Gastrocnemius medialis (tissue), 4 donors: ENCODE measurements at regions not wholly inside any gene's neighbourhood (a gene's known extent, or its start where the extent isn't known, plus 50 kb on each side); places are given as distances from the start of the nearest gene placed in this dataset.
A peak's percentile ranks its signal among the peaks of the same experiment; 100 is the strongest.

Experiments used
- ATAC-seq, 2 donors: fragments of 150-250 bp; one replicate each; pipeline ENCODE4 v1.9.1; 2016
- DNase-seq, 2 donors: peaks; one replicate each; pipeline ENCODE4 v3.0.0-alpha.2; 2019
- H3K27ac ChIP-seq, 4 donors: fragments of 200-600 bp; sonication (generic); 1 replicate in 1 of 4; 2 replicates in 3 of 4; pipeline ENCODE4 v1.5.1; 2016 to 2018; ENCODE audit warnings: mild to moderate bottlenecking in 2 of 4, moderate library complexity in 1 of 4
- H3K27me3 ChIP-seq, 3 donors: fragments of 200-600 bp; sonication (generic) in 2 of 3; 1 replicate in 1 of 3; 2 replicates in 2 of 3; pipeline versions ENCODE4 v1.5.1 to v1.6.0; 2016 to 2019; ENCODE audit warnings: mild to moderate bottlenecking in 1 of 3, moderate library complexity in 1 of 3
- H3K36me3 ChIP-seq, 2 donors: fragments of 200-600 bp; sonication (generic) in 1 of 2; one replicate each; pipeline ENCODE4 v1.5.1; 2017 to 2018
- H3K4me1 ChIP-seq, 2 donors: fragments of 200-600 bp; sonication (generic) in 1 of 2; one replicate each; pipeline ENCODE4 v1.5.1; 2016 to 2017; ENCODE audit warnings: mild to moderate bottlenecking in 2 of 2
- H3K4me3 ChIP-seq, 4 donors: fragments of 200-600 bp; sonication (generic) in 3 of 4; 1 replicate in 1 of 4; 2 replicates in 3 of 4; pipeline ENCODE4 v1.5.1; 2016 to 2019; ENCODE audit warnings: mild to moderate bottlenecking in 2 of 4
- H3K9me3 ChIP-seq, 3 donors: fragments of 200-600 bp; sonication (generic) in 2 of 3; 1 replicate in 1 of 3; 2 replicates in 2 of 3; pipeline ENCODE4 v1.5.1; 2016 to 2019
- POLR2A ChIP-seq, 2 donors: fragments of 450-650 bp; IDR thresholded peaks; one replicate each; pipeline ENCODE4 v1.6.1; 2017; ENCODE audit warnings: antibody characterized with exemption in 2 of 2, mild to moderate bottlenecking in 2 of 2, moderate library complexity in 2 of 2
- in situ Hi-C, 4 donors: fragments of 200-750 bp; cut with MboI; loops; one replicate each; pipeline versions ENCODE4 v1.15.0 to v1.8.0; 2017; ENCODE audit warnings: low sequenced_read_pairs in 4 of 4
- intact Hi-C: fragments of 100-400 bp; cut with DNase I; formaldehyde crosslinking; loops from one replicate; pipeline ENCODE4 v1.15.1; 2023; ENCODE audit warnings: low total_unique reads
- TF ChIP-seq, protein P1 (sequence below), 5 experiments: fragments of 450-650 bp in 3 of 5; fragments of 200-600 bp in 2 of 5; sonication (generic) in 2 of 5; IDR thresholded peaks in 4 of 5; conservative IDR thresholded peaks in 1 of 5; 1 replicate in 4 of 5; 2 replicates in 1 of 5; pipeline ENCODE4 v1.5.1; 2016 to 2019; ENCODE audit warnings: antibody characterized with exemption in 5 of 5, mild to moderate bottlenecking in 3 of 5, moderate library complexity in 3 of 5

DNA sequence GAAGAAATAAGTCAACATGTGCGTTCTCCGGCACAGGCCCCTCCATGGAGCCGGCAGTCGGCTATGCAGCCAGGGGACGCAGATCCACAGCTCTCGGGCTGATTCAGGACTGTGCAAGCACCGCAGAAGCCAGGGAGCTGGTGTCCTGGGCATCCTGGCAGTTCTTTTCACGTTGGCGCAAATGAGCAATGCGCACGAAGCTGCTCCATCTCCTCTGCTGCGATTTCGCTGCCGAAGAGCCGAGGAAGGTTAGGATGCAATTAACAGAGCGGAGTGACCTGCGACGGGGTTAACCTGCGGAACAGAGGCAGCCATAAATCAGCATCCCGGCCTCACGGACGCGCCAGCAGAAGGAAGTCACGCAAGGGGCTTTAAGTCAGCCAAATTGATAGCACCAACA is 107.1 kb upstream of the POU3F3 start:
- DNase-seq (no peak), ATAC-seq (no peak)
- in situ Hi-C loops, result no loop called here
- Histone ChIP-seq H3K4me3 (no peak overlapping the region), H3K27me3 (peaks cover 0 to 7% (median 0%) of the 10 kb centered on the region in 3 donors), H3K4me1 (no peaks in the 10 kb centered on the region), H3K27ac (no peak overlapping the region), H3K9me3 (no peaks in the 10 kb centered on the region), H3K36me3 (no peaks in the 10 kb centered on the region)
- TF ChIP-seq, protein P1, sequence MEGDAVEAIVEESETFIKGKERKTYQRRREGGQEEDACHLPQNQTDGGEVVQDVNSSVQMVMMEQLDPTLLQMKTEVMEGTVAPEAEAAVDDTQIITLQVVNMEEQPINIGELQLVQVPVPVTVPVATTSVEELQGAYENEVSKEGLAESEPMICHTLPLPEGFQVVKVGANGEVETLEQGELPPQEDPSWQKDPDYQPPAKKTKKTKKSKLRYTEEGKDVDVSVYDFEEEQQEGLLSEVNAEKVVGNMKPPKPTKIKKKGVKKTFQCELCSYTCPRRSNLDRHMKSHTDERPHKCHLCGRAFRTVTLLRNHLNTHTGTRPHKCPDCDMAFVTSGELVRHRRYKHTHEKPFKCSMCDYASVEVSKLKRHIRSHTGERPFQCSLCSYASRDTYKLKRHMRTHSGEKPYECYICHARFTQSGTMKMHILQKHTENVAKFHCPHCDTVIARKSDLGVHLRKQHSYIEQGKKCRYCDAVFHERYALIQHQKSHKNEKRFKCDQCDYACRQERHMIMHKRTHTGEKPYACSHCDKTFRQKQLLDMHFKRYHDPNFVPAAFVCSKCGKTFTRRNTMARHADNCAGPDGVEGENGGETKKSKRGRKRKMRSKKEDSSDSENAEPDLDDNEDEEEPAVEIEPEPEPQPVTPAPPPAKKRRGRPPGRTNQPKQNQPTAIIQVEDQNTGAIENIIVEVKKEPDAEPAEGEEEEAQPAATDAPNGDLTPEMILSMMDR (IDR thresholded peaks at IDR 0.05 in 4 of 5, conservative IDR thresholded peaks at IDR 0.05 in 1 of 5), result no peak
- no peak for TF ChIP-seq POLR2A (IDR thresholded peaks at IDR 0.05)
- intact Hi-C loops, result no loop called here

DNA sequence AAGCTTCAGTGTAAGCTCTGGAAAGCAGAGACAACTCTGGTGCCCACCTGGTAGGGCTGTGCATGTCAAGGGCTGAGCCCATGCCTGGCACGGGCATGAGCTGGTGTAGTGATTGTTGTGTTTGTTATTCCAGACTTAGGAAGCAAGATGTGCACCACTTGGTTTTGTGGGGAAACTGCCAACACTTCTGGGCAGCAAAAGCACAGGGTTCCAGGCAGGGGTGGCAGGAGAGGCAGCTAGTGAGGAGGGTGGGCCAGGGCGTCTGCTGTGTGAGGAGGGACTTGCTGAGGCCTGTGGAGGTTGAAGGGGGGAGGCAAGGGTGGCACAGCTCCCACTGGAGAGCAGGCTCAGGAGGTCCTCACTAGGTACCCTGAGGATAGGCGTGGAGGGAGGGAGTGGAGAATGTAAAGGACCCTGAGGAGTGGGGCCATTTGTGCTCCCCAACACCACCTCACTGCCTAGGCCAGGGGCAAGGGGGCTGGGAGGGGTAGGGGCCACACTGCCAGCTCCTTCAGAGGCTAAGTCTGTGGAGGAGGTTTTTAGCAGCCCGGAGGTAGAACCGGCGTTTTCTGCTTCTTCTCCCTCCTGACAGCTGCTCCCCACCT is 104.0 kb upstream of the POU3F3 start:
- DNase-seq, result no peak
- H3K36me3 ChIP-seq, result no peaks in the 10 kb centered on the region
- intact Hi-C loops, result no loop called here
- no peak for ATAC-seq
- in situ Hi-C loops, result no loop called here
- peaks cover 0 to 7% (median 0%) of the 10 kb centered on the region in 3 donors for H3K27me3 ChIP-seq
- H3K9me3 ChIP-seq, result no peaks in the 10 kb centered on the region
- no peaks in the 10 kb centered on the region for H3K4me1 ChIP-seq
- TF ChIP-seq, protein P1 (IDR thresholded peaks at IDR 0.05 in 4 of 5, conservative IDR thresholded peaks at IDR 0.05 in 1 of 5), result no peak
- no peak for TF ChIP-seq POLR2A (IDR thresholded peaks at IDR 0.05)
- no peak overlapping the region for H3K27ac ChIP-seq
- no peak overlapping the region for H3K4me3 ChIP-seq

DNA sequence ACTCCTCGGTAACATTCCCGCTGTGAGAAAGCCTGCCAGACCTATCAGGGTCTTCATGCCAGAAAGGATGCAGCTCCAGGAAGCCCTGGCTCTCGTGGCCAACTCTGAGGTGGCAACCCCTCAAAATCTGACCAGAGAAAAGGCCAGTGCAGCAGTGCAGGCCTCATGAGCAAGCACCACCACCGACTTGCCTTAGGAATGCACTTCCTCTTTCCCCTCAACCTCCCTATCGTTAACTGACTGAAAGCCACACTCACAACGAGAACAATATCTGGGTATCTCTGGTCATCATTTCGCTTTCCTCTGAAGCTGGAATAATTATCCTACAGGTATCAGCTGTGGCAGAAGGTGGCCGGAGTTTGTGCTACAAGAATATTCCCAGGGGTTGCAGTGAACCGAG is 101.4 kb upstream of the POU3F3 start:
- intact Hi-C loops (no loop called here), in situ Hi-C loops (no loop called here)
- Histone ChIP-seq H3K36me3 (no peaks in the 10 kb centered on the region), H3K27me3 (no peaks in the 10 kb centered on the region), H3K9me3 (no peaks in the 10 kb centered on the region), H3K27ac (no peak overlapping the region), H3K4me3 (no peak overlapping the region), H3K4me1 (no peaks in the 10 kb centered on the region)
- ATAC-seq (no peak), DNase-seq (no peak)
- TF ChIP-seq, protein P1 (IDR thresholded peaks at IDR 0.05 in 4 of 5, conservative IDR thresholded peaks at IDR 0.05 in 1 of 5), result no peak
- no peak for TF ChIP-seq POLR2A (IDR thresholded peaks at IDR 0.05)

DNA sequence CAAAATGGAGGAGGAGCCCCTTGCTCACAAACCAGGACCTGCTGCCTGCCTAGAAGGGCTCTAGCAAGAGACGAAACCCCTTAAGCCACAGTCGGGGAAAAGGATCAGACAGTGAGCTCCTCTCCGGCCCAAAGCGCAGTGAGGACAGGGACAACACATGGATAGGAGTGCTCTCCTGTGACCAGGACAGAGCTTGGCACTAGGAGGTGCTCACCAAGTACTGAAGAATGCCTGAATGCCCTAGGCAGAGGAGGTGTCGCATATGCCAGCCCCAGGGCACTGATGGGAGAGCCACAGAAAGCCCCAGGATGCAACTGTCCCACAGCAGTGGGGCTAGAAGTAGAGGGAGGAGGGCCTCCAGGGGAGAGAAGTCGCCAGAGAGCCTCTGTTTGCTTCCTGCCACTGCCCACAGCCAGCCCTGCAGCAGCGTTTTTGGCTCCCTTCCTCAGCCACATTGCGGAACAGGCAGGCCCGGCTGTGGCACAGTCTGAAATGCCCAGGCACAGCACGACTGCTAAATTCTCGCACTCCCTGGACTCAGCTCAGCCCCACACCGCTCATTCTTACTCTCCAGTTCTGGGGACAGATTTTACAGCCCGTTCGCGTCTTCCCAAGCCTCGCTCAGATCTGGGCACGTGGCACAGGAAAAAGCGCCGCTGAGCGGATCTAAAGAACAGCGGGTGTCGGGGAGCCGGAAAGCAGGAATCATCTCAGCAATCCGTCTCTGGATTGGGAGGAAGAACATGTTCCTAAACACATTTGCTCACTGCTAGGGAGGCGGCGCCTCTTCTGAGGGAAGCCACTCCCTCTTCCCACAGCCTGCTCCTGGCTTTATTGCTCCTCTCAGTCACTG is 98.7 kb upstream of the POU3F3 start:
- in situ Hi-C loops, result no loop called here
- H3K27ac ChIP-seq, result peak overlapping the region in 1 of 4 donors; percentile 32
- DNase-seq, result no peak
- no peaks in the 10 kb centered on the region for H3K9me3 ChIP-seq
- H3K4me1 ChIP-seq, result no peaks in the 10 kb centered on the region
- no peaks in the 10 kb centered on the region for H3K36me3 ChIP-seq
- TF ChIP-seq POLR2A (IDR thresholded peaks at IDR 0.05), result no peak
- TF ChIP-seq, protein P1 (IDR thresholded peaks at IDR 0.05 in 4 of 5, conservative IDR thresholded peaks at IDR 0.05 in 1 of 5), result no peak
- peaks cover 0 to 5% (median 0%) of the 10 kb centered on the region in 3 donors for H3K27me3 ChIP-seq
- intact Hi-C loops, result no loop called here
- peak overlapping the region in 1 of 4 donors; percentile 23 for H3K4me3 ChIP-seq
- ATAC-seq, result peak; percentile 53 to 62
